ENCODE measurements at regions not wholly inside any gene's neighbourhood (a gene's known extent, or its start where the extent isn't known, plus 50 kb on each side); places are given as distances from the start of the nearest gene placed in this dataset.
A peak's percentile ranks its signal among the peaks of the same experiment; 100 is the strongest.

GRCh38 chr6:4606821-4607704, 169.1 kb upstream of the CDYL start:
- Mint-ChIP-seq H3K4me1 (ENCODE audit: unreplicated experiment) (peaks cover 23% of the 10 kb centered on the region), H3K27me3 (no peaks in the 10 kb centered on the region), H3K27ac (peak overlapping the region; percentile 35), H3K4me3 (peak overlapping the region; percentile 29), H3K36me3 (no peaks in the 10 kb centered on the region), H3K9me3 (peaks cover 5% of the 10 kb centered on the region)
- DNase-seq (ENCODE audit: extremely low spot score, unreplicated experiment) = no peak
- no peak for TF ChIP-seq CTCF (conservative IDR thresholded peaks at IDR 0.05)

GRCh38 chr6:4606016-4606415, 170.2 kb upstream of the CDYL start:
- TF ChIP-seq CTCF (conservative IDR thresholded peaks at IDR 0.05) = no peak
- peaks cover 8% of the 10 kb centered on the region for H3K9me3 Mint-ChIP-seq
- H3K4me1 Mint-ChIP-seq (ENCODE audit: unreplicated experiment) = peaks cover 20% of the 10 kb centered on the region
- no peak overlapping the region for H3K4me3 Mint-ChIP-seq
- DNase-seq (ENCODE audit: extremely low spot score, unreplicated experiment) = no peak
- no peaks in the 10 kb centered on the region for H3K36me3 Mint-ChIP-seq
- H3K27me3 Mint-ChIP-seq = no peaks in the 10 kb centered on the region
- H3K27ac Mint-ChIP-seq = no peak overlapping the region

- Mint-ChIP-seq H3K9me3 (peaks cover 9% of the 10 kb centered on the region), H3K4me3 (no peak overlapping the region), H3K4me1 (ENCODE audit: unreplicated experiment) (peaks cover 15% of the 10 kb centered on the region), H3K27me3 (no peaks in the 10 kb centered on the region), H3K36me3 (no peaks in the 10 kb centered on the region), H3K27ac (no peak overlapping the region)
- no peak for TF ChIP-seq CTCF (conservative IDR thresholded peaks at IDR 0.05)
- DNase-seq (ENCODE audit: extremely low spot score, unreplicated experiment) = no peak
These were observed 172.3 kb upstream of the CDYL start for GRCh38 chr6:4603856-4604369.

- Mint-ChIP-seq H3K27me3 (no peaks in the 10 kb centered on the region), H3K36me3 (no peaks in the 10 kb centered on the region), H3K9me3 (peaks cover 9% of the 10 kb centered on the region), H3K27ac (no peak overlapping the region), H3K4me1 (ENCODE audit: unreplicated experiment) (peaks cover 15% of the 10 kb centered on the region), H3K4me3 (no peak overlapping the region)
- no peak for TF ChIP-seq CTCF (conservative IDR thresholded peaks at IDR 0.05)
- DNase-seq (ENCODE audit: extremely low spot score, unreplicated experiment) = no peak
These were observed 172.9 kb upstream of the CDYL start for GRCh38 chr6:4603291-4603690.

DNA sequence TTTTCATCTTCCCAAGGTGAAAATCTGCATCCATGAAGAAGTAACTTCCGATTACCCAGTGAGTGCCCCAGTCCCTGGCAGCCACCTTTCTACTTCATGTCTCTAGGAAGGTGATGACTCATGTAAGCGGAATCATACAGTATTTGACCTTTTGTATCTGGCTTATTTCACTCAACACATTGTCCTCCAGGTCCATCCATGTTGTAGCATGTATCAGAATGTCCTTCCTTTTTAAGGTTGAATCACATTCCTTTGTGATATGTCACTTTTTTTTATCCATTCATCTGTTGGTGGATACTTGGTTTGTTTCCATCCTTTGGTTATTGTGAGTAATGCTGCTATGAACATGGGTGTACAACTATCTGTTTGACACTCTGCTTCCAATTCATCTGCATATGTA, 176.3 kb upstream of the CDYL start:
- no peaks in the 10 kb centered on the region for H3K27me3 Mint-ChIP-seq
- no peak for DNase-seq (ENCODE audit: extremely low spot score, unreplicated experiment)
- no peaks in the 10 kb centered on the region for H3K36me3 Mint-ChIP-seq
- peaks cover 4% of the 10 kb centered on the region for H3K9me3 Mint-ChIP-seq
- TF ChIP-seq CTCF (conservative IDR thresholded peaks at IDR 0.05) = no peak
- H3K4me1 Mint-ChIP-seq (ENCODE audit: unreplicated experiment) = no peaks in the 10 kb centered on the region
- H3K4me3 Mint-ChIP-seq = no peak overlapping the region
- no peak overlapping the region for H3K27ac Mint-ChIP-seq

All from type B pancreatic cell (in vitro differentiated cells).